ENCODE measurements at regions not wholly inside any gene's neighbourhood (a gene's known extent, or its start where the extent isn't known, plus 50 kb on each side); places are given as distances from the start of the nearest gene placed in this dataset.

DNA sequence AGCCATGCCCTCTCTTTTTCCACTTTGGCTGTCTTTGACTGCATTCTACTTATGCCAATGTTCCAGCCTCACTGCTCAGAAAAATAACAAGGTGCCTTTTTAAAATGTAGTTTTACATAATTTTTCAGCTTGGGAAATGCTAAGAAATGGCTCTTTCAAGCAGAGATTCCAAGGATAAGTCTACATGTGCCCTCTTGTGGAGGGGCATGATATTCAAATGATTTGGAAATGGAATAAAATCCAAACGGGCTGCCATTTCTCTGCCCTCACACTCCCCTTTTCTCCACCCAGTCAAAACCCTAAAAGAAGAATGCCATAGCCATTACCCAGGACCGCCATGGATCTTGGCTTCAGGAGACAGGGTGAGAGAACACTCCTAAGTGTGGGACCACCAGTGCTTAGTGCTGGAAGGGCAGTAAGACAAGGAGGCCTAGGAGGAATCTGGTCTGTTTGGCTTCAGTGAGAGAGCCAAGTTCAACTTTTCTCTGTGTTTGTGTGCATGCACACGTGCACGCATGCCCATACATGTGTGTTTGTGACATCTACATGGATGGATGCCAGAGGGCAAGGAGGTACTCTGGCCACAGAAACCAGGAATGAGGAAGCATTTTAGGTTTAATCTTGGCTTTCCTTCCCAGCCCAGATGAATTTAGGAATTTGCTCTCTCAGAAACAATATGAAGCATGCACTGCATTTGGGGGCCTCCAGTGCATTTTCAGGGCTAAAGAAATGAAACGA is 174.0 kb upstream of the SLC14A2 start:
- DNase-seq = peak; percentile 14

DNA sequence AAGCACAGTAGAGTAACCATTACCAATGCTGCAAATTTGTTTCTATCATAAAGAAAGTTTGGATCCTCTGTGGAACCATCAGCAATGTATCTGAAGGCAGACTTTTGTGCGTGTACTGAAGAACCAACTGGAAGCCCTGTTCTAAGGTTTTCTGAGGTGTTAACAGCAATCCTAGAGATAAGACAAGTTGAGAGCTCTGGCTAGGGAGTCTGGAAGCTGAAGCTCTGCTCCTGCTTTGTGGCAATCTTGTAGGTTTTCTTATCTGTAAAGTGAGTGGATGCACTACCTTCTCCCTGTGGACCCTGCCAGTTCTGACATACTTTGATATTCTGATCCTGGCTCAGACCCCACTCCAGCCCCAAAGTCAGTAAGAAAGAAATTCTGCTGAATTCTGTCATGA is 171.2 kb upstream of the SLC14A2 start:
- DNase-seq = no peak

DNA sequence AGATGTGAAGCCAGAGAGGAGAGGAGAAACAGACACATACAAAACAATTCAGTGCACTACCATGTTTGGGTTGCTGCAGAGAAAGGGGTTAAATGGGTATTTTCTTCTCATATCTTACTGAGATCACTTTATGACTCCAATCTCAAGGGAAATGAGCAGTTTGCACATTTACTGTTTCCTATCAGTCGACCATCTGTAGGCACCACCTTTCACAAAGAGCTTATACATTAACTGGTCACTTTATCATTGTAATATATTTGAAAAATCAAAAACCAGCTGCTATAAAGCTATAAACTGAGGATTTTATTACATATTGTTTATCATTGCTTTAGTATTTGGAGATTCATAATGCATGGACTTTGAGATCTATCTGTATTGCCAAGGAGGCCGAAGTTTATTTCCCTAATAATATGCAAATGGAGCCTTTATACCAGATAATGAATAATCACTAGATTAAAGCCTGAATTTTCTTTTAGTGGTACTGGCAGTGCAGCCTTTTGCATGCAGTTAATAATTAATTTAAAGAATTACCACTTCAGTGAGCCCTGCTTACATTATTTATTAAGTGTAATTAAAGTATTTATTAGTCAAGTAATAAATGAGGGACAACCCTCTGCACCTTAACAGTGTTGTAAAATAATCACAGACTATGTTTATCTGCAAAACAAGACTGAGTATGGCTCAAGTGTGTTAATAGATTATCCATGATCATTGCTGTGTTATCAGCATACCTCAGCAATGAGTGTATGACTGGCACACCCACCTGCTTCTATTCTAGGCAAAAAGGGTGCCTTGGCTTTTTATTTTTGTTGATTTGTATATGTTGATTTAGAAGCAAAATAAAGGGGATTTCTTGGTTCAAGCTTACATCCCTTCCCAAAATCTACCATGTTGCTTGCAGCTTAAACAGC is 167.7 kb upstream of the SLC14A2 start:
- DNase-seq = no peak

DNA sequence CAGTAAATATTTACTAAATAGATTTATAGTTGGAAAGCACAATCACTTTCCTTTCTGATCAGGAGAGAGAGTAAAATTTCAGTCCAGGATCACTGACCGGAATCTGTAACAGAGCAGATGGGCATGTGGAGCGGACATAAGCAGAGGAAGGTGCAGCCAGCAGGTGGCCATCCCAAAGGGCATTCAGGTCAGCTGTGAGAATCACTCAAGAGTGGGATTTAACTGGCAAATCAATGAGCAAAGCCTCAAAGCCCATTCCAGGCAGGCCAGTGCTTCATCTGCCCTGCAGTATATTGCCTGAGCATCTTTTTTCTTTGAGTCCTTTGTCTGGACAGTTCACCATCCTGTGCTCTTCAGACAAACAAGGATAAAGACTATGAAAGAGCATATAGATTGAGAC is 166.4 kb upstream of the SLC14A2 start:
- no peak for DNase-seq

DNA sequence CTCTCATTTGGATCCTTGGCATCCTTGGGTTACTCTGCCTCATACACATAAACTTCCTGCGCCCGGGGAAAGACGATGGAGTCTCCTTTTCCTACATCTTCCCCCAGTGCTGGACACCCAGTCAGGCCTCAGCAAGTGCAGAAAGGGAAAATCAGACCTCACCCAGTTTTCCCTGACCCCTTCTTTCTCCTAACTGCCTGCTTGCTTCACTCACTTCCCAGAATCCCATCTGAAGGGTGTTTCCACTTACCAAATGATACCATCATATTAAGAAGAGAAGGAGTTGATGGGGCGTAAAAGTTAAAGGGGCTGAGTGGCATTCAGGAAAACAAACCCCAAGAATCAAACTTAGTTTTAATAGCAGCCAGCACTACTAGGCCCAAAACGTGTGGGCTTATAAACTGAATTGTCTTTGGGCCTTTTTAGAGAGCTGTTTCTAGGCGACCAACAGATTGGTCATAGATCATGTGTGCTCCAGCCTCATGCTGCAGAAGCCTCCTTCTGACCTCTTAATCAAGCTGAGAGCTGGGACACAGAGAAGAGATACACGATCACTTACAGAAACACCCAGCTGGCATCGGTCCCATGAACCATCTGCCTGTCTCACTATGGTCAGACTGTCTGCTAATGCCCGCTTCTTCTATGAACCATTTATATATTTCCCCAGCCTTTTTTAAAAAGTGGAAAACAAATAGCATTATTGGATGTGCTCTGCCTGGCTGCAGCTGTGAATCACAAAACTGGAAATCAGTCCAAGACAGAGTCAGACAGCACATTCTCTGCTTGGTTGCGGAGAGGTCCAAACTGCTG is 165.7 kb upstream of the SLC14A2 start:
- DNase-seq = no peak

DNA sequence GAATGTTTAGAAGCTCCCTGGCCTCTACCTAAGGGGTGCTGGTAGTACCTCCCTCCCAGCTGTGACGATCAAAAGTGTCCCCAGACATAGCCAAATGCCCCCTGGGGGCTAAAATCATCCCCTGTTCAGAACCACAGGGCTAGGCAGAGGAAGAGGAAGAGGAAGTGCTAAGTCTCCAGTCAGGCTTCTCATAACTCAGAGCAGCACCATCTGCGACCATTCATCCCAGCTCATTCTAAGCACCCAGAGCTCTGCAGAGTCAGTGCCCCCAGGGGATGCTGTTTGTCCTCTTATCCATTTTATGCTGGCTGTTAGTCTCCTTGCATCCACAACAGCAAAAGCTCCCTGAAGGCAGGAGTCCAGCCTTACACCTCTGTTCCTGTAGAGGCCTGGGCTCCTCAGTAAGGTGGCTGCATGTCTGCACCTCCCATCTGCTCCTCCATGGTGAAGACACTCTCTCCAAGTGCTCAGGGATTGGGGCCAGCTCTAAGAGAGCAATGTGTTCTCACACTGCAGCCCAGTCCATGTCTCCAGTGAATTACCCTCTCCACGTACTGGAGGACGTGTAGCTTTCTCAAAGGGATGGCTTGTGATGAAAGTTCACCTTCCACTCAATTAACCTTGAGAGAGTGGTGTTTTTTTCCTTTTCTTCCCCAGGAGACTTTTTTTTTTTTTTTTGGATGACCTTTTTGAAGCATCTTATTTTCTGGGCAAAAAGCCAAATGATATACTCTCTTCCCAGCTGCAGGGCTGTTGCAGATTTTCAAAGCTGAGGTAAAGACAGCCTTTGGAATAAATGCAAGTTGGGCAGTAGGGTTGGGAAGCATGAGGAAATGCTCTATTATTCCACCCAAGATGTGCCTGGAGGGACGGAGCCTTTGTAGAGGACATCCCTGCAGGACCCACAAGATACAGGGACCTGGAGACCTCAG is 158.9 kb upstream of the SLC14A2 start:
- peak; percentile 67 for DNase-seq

DNA sequence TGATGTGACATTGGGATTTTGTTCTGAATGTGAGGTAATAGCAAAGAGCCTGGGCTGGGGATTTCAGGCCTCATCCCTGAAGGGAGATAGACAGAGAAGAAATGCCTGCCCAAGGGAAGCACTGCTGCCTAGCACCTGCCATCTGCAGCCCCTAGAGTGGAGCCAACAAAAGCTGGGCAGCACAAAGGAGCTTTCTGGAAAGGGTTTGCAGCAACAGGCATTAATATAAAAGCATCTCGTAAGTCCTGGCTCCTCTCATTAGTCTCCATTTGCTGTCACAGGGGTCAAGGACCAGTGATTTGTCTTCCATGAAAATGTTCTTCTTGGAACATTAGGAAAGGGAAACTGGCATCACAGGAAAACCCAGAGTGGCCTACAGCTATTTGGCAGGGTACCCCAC is 157.2 kb upstream of the SLC14A2 start:
- no peak for DNase-seq

DNA sequence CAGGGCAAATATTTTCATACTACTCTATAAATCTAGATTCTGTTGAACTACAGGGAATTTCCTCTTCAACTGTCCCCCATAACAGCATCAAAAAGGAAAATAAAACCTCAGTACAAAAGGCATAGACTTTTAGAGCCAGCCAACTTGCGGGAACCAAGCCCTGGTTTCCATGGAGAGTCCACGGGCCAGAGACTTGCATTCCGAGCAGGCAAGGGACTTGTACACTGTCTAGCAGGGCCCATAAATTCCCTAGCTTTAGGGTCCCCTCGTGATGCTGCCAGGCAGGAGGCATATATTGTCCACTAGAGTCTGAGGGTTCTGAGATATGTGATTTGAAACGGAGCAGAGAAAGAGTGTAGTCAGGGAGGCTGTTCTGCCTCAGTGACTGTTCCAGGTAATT is 153.1 kb upstream of the SLC14A2 start:
- DNase-seq = no peak

DNA sequence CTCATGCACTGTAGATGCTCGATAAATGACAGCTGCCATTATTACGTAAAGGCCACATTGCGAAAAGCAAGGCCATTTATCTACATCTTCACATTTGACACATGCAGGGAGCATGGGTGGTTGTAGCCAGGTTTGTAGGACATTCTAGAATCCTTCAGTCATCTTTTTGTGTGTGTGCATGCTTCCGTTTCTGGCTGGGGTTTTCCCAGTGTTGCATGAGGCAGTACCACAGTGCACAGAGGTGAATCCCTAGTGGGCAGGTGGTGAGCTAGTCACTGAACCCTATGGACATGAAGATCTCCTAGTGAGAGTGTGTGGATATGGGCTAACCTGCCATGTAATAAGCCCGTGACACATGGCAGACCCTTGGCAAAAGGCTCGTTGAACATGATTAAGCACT is 151.8 kb upstream of the SLC14A2 start:
- no peak for DNase-seq

DNA sequence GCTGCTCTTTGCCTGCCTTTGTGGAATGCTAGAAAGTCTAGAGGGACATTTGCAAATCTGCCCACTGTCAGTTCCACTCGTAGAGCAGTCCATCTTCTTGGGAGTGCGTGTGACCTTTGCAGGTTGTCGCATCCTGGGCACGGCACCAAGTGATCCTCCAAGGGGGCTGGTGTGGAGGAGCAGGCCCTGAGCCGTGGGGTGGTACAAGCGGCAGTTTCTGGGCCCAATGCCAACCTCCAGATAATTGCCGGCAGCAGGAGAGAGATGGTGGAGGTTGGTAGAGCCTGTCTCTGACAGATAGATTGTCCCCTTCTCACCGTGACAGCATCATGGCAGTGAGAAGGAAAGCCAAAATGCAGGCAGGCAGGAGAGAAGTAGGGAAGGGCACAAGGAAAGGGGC is 150.7 kb upstream of the SLC14A2 start:
- DNase-seq = peak; percentile 58

DNA sequence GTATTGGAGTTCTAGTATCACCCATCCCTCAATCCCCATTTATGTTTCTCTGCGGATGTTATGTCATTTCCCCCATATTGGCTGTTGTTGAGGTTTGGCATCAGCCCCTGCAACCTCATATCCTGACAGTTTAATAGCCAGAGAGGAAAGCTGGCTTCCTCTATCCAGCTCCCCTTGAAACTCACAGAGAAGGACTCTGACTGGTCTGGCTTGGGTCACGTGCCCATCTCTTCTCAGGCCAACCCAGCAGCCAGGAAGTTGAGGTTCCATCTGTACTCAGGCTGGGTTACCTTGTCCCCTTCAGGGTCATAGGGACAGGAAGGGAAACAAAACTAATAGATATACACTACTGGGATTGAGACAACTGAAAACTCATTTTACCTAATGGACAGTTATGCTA is 148.0 kb upstream of the SLC14A2 start:
- peak; percentile 65 for DNase-seq

DNA sequence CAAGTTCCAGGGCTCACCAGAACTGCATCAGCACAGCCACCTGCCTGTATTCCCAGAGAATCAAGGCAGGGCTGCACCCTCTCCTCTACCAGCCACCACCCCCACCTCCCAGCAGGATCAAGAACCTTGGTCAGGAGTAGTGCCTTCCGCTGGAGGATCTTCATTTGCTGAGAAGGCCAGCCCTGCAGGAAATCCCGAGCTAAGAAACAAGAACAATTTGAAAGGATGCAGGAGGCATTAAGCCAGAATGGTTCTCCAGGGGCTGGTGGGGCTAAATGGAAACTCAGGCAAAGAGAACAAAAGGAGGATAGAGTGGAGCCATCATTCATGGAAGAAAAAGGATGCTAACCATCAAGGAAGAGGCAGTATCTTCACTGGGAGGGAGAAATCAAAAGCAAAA is 147.3 kb upstream of the SLC14A2 start:
- no peak for DNase-seq

DNA sequence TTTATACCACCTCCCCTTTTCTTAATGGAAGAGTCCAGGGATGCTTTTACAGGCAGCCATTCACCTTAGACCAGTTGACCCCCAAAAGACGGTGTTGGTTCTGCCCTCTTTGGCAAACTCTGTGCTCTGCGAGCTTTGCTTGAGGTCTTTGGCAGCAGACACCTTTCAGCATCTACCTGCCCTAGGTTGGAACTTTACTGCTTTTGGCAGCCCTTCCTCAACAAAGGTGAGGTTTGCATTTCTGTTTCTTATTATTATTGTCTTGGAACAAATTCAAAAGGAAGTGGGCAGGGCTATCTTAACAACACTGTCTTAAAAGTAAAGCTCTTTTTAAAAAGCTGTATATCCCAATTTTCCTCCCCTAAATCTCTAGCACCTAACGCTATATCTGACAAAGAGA is 136.4 kb upstream of the SLC14A2 start:
- DNase-seq = no peak

DNA sequence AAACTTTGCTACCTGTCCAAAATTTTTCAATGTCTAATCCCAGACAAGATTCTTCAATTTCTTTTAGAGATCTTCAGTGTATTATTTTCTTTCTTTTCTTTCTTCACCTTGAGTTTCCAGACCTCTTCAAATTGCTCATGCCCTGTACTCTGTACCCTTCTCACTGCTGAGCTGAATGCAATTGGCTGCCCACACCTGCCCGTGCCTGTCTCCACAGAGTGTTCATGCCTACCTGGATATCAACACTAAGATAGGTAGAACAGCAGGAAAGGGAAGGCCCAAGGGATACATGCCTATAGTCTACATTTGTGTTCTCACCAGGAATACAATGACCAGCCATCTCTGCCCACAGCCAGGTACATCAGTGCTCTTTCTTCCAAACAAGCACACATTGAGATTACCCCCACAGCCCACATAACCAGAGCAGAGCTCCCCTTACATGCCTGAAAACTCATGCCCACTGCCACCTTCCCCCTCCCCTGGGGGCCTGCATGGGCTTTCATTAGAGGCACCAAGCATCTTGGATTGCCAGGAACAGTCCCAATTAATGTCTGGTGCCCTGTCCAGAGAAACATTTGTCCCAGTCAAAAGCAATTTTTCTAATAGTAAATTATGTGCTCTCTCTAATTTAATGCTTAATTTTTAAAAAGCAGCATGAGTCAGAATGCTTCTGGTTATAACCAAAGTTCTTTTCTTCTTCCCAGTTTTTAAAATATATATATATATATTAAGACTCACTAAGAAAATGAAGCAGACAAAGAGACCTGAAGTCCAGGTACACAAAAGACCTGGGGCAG is 134.9 kb upstream of the SLC14A2 start:
- DNase-seq = no peak

DNA sequence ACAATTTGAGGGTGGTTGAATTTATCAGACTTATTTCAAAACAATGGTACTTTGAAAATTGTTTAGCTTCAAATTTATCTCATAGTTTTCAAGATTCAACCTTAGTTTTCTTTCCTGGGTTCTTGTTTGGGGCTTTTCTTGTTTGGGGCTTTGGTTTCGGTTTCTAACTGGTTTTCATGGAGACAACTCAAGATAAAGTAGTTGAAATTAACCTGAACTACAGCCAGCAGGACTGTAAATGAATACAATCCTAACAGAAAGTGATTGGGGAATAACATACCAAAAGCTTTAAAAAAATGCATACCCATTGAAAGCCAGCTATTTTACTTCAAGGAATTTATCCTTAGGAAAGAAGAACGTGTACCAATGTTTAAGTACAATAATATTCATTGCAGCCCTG is 133.5 kb upstream of the SLC14A2 start:
- no peak for DNase-seq

DNA sequence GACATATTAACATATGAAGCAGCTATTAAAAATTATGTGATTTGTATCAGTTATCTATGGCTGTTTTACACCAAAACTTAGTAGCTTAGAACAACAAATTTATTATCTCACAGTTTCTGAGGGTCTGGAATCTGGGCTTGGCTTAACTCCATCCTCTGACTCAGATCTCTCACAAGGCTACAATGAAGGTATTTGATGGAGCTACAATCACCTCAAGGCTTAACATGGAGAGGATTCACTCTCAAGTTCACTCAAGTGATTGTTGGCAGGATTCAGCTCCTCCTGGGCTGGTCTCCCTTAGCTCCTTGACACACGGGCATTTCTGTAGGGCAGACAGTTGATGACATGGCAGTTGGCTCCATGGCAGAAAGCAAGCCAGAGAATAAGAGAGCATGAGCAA is 133.0 kb upstream of the SLC14A2 start:
- no peak for DNase-seq

DNA sequence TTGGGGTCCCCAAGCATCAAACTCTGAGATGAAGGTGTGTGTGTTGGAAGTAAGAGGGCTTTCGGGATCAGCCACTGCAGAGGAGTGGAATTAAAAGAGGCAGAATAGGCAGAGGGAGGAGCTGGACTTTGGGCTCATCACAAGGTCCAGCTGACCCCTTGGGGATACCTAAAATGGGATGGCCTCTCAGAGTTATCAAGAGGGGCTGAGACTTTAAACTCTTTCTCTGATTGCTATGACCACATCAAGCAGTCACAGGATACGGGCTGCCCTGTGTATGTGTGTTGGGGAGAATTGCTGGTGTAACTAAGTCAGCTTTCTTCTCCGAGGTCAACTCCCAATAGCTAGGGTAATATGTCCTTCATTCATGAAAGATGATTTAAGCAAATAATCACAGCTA is 127.7 kb upstream of the SLC14A2 start:
- no peak for DNase-seq

DNA sequence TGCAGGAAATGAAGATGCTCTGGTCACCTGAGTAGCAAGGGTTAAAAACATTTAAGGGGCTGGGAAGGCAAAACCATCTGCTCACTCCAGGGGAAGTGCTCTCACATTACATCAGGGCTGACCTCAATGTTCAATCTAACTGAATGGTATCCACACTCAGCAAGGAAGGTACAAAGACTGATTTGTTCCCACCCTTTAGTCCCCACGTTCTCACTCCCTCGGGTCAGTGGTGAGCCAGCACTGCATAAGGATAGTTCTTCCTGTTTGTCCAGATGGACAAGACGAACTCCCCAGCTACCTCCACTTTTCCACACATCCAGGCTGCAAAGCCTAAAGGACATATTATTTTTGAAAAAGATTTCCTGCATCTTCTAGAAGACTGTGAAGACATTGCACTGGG is 126.6 kb upstream of the SLC14A2 start:
- no peak for DNase-seq

DNA sequence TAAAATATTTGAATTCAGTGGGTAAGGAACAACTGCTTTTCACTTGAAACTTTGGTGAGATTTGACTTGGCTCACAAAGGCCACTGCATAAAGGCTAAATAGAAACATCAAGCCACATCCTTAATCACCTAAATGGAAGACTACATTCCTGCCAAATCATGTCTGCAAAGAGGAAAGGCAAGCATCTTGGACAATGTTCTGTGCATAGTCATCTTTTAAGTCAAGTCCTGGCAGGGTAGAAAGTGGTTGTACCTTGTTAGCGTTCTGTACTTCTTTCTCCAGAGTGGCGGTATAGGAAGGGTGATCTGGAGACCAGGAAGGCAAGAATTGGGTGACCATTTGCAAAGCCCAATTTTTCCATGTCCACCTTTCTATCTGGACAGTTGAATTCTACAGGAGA is 121.4 kb upstream of the SLC14A2 start:
- no peak for DNase-seq

DNA sequence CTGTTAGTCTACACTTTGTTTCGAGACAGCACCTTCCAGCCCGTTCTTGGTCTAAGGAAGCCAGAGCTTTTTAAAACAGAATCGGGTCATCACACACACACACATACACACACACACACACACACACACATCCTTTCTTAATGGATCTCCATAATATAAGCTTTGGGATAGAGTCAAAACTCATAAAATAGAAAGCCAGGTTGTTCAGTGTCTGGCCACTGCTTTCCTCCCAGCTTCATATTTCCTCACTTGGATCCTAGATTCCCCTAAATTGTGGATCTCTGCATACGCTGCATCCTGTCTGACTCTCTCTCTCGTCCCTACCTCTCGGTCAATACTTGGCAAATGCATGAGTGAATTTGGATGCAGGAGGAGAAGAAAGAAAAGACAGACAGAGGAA is 120.5 kb upstream of the SLC14A2 start:
- DNase-seq = no peak

DNA sequence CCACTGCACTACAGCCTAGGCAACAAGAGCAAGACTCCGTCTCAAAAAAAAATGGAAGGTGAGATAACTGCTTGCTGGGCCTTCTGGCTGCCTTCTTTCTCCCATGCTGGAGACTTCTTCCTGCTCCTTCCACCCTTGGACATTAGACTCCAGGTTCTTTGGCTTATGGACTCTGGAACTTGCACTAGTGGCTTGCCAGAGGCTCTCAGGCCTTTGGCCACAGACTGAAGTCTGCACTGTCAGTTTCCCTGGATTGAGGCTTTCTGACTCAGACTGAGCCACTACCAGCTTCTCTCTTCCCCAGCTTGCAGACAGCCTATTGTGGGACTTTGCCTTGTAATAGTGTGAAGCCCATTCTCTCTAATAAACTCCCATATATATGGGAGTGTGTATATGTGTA is 118.5 kb upstream of the SLC14A2 start:
- DNase-seq = no peak
